ENCODE measurements at regions not wholly inside any gene's neighbourhood (a gene's known extent, or its start where the extent isn't known, plus 50 kb on each side); places are given as distances from the start of the nearest gene placed in this dataset.
A peak's percentile ranks its signal among the peaks of the same experiment; 100 is the strongest.

DNA sequence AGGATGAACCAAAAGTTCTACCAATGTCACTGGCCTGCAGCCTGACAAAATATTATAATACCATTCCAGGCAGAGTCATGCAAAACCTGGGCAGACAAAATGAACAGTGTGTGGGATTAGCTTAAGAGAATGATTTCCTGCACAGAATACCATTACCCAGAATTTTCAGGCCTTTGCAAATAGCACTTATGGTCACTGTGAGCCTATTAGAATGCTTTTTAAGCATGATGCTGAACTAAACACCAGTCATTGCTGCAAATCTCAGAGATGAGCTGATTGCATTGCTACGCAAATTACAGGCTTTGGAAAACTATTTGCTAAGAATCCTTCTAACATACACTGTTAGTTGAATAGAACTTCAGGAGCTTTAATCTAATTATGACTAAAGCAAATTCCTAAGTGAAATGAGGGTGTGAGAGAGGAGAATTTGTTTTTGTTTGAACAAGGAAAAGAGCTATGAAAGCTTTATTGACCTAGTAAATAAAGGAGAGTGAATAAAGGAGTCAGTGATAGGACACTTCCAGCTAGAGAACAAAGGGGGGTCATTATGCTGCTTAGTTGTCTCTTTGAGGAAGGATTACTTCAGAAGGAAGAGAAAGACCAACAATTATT is 398.8 kb downstream of the HS3ST3B1 start:
- Histone ChIP-seq H2AFZ (ENCODE audit: low read length) (no peak overlapping the region), H3K27ac (ENCODE audit: extremely low read length, insufficient read depth, low read length) (no peak overlapping the region), H3K4me1 (ENCODE audit: insufficient read depth, low read length) (peaks cover 34% of the 10 kb centered on the region), H3K9me3 (ENCODE audit: low read length) (no peaks in the 10 kb centered on the region), H3K9ac (ENCODE audit: insufficient read depth, low read depth, low read length) (no peak overlapping the region), H3K27me3 (ENCODE audit: control insufficient read depth in 1 of 2, insufficient read depth in 2 of 2, low read length in 2 of 2) (no peaks in the 10 kb centered on the region), H3K4me3 (replicated peaks in 1 of 3; ENCODE audit: insufficient read depth in 1 of 3, low read depth in 2 of 3, low read length in 3 of 3) (no peak overlapping the region; a peak in 1 of 6 replicates), H3K4me2 (ENCODE audit: low read depth, low read length) (peak overlapping the region; percentile 25), H4K20me1 (ENCODE audit: insufficient read depth, low read length) (no peaks in the 10 kb centered on the region), H3K36me3 (replicated peaks in 1 of 2; ENCODE audit: control insufficient read depth in 1 of 2, insufficient read depth in 2 of 2, low read length in 2 of 2) (no peaks in the 10 kb centered on the region), H3K79me2 (ENCODE audit: insufficient read depth, low read length) (no peaks in the 10 kb centered on the region)
- CTCF ChIA-PET (ENCODE audit: low intra/inter-chr PET ratio, low total read pairs) = no interaction called here
- POLR2A ChIA-PET = interaction anchor here (1.2 kb wide), 1 partner anchor 326 kb away, joined by 3 read pairs; no protein-coding TSS in a partner anchor
- peak; percentile 37 for FAIRE-seq
- intact Hi-C loops (cut with micrococcal nuclease; ENCODE audit: unreplicated experiment) (no loop called here), in situ Hi-C loops (cut with HindIII; ENCODE audit: extremely low pct_ligation_motif_present, low pct_unique_long_range_greater_than_20kb) (no loop called here)
- ATAC-seq = peak; percentile 95
- DNase-seq (ENCODE audit: low spot score) = peak; percentile 85
- WGBS (ENCODE audit: low lambda C conversion rate) = 20% methylated on average over 1 of the region's 1 CpG
- no TSS peak for BruUV-seq (replicated peaks)
- TF ChIP-seq, protein P1, sequence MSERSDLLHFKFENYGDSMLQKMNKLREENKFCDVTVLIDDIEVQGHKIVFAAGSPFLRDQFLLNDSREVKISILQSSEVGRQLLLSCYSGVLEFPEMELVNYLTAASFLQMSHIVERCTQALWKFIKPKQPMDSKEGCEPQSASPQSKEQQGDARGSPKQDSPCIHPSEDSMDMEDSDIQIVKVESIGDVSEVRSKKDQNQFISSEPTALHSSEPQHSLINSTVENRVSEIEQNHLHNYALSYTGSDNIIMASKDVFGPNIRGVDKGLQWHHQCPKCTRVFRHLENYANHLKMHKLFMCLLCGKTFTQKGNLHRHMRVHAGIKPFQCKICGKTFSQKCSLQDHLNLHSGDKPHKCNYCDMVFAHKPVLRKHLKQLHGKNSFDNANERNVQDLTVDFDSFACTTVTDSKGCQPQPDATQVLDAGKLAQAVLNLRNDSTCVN (CRISPR knock-in tag; IDR thresholded peaks at IDR 0.05; ENCODE audit: borderline replicate concordance) = no peak
- TF ChIP-seq, protein P2, sequence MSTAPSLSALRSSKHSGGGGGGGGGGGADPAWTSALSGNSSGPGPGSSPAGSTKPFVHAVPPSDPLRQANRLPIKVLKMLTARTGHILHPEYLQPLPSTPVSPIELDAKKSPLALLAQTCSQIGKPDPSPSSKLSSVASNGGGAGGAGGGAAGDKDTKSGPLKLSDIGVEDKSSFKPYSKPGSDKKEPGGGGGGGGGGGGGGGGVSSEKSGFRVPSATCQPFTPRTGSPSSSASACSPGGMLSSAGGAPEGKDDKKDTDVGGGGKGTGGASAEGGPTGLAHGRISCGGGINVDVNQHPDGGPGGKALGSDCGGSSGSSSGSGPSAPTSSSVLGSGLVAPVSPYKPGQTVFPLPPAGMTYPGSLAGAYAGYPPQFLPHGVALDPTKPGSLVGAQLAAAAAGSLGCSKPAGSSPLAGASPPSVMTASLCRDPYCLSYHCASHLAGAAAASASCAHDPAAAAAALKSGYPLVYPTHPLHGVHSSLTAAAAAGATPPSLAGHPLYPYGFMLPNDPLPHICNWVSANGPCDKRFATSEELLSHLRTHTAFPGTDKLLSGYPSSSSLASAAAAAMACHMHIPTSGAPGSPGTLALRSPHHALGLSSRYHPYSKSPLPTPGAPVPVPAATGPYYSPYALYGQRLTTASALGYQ (CRISPR knock-in tag; IDR thresholded peaks at IDR 0.05) = peak; percentile 30; the same call in 1 of the 2 replicates
- TF ChIP-seq ZBTB7B (CRISPR knock-in tag; IDR thresholded peaks at IDR 0.05) = 0 out of 2 replicates have a peak, but pooled peaks have one; percentile 16
- peak; percentile 86 for TF ChIP-seq MIXL1 (CRISPR knock-in tag; IDR thresholded peaks at IDR 0.05)
- 0 out of 2 replicates have a peak, but pooled peaks have one; percentile 44 for TF ChIP-seq ZNF792 (CRISPR knock-in tag; IDR thresholded peaks at IDR 0.05)
- peak; percentile 53; the same call in 1 of the 2 replicates for TF ChIP-seq NR2F6 (IDR thresholded peaks at IDR 0.05)
- no peak for TF ChIP-seq NR2F6 (CRISPR knock-in tag; IDR thresholded peaks at IDR 0.05)
- TF ChIP-seq, protein P3, sequence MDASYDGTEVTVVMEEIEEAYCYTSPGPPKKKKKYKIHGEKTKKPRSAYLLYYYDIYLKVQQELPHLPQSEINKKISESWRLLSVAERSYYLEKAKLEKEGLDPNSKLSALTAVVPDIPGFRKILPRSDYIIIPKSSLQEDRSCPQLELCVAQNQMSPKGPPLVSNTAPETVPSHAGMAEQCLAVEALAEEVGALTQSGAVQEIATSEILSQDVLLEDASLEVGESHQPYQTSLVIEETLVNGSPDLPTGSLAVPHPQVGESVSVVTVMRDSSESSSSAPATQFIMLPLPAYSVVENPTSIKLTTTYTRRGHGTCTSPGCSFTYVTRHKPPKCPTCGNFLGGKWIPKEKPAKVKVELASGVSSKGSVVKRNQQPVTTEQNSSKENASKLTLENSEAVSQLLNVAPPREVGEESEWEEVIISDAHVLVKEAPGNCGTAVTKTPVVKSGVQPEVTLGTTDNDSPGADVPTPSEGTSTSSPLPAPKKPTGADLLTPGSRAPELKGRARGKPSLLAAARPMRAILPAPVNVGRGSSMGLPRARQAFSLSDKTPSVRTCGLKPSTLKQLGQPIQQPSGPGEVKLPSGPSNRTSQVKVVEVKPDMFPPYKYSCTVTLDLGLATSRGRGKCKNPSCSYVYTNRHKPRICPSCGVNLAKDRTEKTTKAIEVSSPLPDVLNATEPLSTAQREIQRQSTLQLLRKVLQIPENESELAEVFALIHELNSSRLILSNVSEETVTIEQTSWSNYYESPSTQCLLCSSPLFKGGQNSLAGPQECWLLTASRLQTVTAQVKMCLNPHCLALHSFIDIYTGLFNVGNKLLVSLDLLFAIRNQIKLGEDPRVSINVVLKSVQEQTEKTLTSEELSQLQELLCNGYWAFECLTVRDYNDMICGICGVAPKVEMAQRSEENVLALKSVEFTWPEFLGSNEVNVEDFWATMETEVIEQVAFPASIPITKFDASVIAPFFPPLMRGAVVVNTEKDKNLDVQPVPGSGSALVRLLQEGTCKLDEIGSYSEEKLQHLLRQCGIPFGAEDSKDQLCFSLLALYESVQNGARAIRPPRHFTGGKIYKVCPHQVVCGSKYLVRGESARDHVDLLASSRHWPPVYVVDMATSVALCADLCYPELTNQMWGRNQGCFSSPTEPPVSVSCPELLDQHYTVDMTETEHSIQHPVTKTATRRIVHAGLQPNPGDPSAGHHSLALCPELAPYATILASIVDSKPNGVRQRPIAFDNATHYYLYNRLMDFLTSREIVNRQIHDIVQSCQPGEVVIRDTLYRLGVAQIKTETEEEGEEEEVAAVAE (CRISPR knock-in tag; IDR thresholded peaks at IDR 0.05; ENCODE audit: borderline replicate concordance) = peak; percentile 98
- TF ChIP-seq HNF4G (IDR thresholded peaks at IDR 0.05; ENCODE audit: borderline replicate concordance, low read depth, low read length) = no peak
- no peak for TF ChIP-seq HNF4G (CRISPR knock-in tag; IDR thresholded peaks at IDR 0.05; ENCODE audit: borderline replicate concordance, low read depth)
- TF ChIP-seq ZNF124 (CRISPR knock-in tag; IDR thresholded peaks at IDR 0.05) = no peak
- TF ChIP-seq, protein P4, sequence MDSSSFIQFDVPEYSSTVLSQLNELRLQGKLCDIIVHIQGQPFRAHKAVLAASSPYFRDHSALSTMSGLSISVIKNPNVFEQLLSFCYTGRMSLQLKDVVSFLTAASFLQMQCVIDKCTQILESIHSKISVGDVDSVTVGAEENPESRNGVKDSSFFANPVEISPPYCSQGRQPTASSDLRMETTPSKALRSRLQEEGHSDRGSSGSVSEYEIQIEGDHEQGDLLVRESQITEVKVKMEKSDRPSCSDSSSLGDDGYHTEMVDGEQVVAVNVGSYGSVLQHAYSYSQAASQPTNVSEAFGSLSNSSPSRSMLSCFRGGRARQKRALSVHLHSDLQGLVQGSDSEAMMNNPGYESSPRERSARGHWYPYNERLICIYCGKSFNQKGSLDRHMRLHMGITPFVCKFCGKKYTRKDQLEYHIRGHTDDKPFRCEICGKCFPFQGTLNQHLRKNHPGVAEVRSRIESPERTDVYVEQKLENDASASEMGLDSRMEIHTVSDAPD (CRISPR knock-in tag; IDR thresholded peaks at IDR 0.05) = no peak
- TF ChIP-seq, protein P5, sequence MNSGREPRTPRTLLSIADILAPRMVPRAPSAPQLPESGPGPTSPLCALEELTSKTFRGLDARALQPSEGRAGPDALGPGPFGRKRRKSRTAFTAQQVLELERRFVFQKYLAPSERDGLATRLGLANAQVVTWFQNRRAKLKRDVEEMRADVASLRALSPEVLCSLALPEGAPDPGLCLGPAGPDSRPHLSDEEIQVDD (CRISPR knock-in tag; IDR thresholded peaks at IDR 0.05; ENCODE audit: borderline replicate concordance) = no peak
- TF ChIP-seq FOXP1 (IDR thresholded peaks at IDR 0.05) = peak; percentile 62; the same call in 1 of the 2 replicates
- TF ChIP-seq FOXP1 (CRISPR knock-in tag; IDR thresholded peaks at IDR 0.05) = peak; percentile 78; the same call in 1 of the 2 replicates
- peak; percentile 67; the same call in 1 of the 2 replicates for TF ChIP-seq TCF7 (IDR thresholded peaks at IDR 0.05; ENCODE audit: low read depth)
- TF ChIP-seq SMARCC2 (IDR thresholded peaks at IDR 0.05) = no peak

Measured in HepG2 (cell line).